Stimulated activated CD4-positive, alpha-beta T cell treated with anti-CD3 and anti-CD28 coated beads, Interleukin-2, amount 100 ng/mL, for 24 hours (primary cell): ENCODE measurements at regions not wholly inside any gene's neighbourhood (a gene's known extent, or its start where the extent isn't known, plus 50 kb on each side); places are given as distances from the start of the nearest gene placed in this dataset.

Experiments used
- DNase-seq, 2 donors: peaks; one replicate each; pipeline ENCODE4 v3.0.0-alpha.2; 2020

GRCh38 chr3:34920806-34921205 is 718.5 kb upstream of the ARPP21 start:
- DNase-seq, result no peak

GRCh38 chr3:34924961-34925360 is 714.4 kb upstream of the ARPP21 start:
- no peak for DNase-seq

GRCh38 chr3:34925851-34926250 is 713.5 kb upstream of the ARPP21 start:
- no peak for DNase-seq

- no peak for DNase-seq
Measured at GRCh38 chr3:34929036-34929435, 710.3 kb upstream of the ARPP21 start.

GRCh38 chr3:34934660-34935059 is 704.7 kb upstream of the ARPP21 start:
- DNase-seq, result no peak

- DNase-seq, result no peak
Measured at GRCh38 chr3:34938784-34939183, 700.5 kb upstream of the ARPP21 start.

GRCh38 chr3:34942256-34942655 is 697.1 kb upstream of the ARPP21 start:
- DNase-seq, result no peak

- no peak for DNase-seq
Measured at GRCh38 chr3:34947834-34948233, 691.5 kb upstream of the ARPP21 start.

GRCh38 chr3:34948517-34948916 is 690.8 kb upstream of the ARPP21 start:
- no peak for DNase-seq

GRCh38 chr3:34955680-34956079 is 683.6 kb upstream of the ARPP21 start:
- DNase-seq, result no peak

- no peak for DNase-seq
Measured at GRCh38 chr3:34956511-34956910, 682.8 kb upstream of the ARPP21 start.

- no peak for DNase-seq
Measured at GRCh38 chr3:34957677-34958076, 681.6 kb upstream of the ARPP21 start.

- DNase-seq, result no peak
Measured at GRCh38 chr3:34969513-34969912, 669.8 kb upstream of the ARPP21 start.

- DNase-seq, result no peak
Measured at GRCh38 chr3:34972481-34972880, 666.8 kb upstream of the ARPP21 start.

- no peak for DNase-seq
Measured at GRCh38 chr3:34973586-34973985, 665.7 kb upstream of the ARPP21 start.

GRCh38 chr3:34983631-34984030 is 655.7 kb upstream of the ARPP21 start:
- no peak for DNase-seq

- DNase-seq, result no peak
Measured at GRCh38 chr3:34988296-34988695, 651.0 kb upstream of the ARPP21 start.

GRCh38 chr3:34995796-34996430 is 643.4 kb upstream of the ARPP21 start:
- no peak for DNase-seq

- DNase-seq, result no peak
Measured at GRCh38 chr3:34998902-34999301, 640.4 kb upstream of the ARPP21 start.

GRCh38 chr3:35012214-35012613 is 627.1 kb upstream of the ARPP21 start:
- no peak for DNase-seq

GRCh38 chr3:35028157-35028556 is 611.2 kb upstream of the ARPP21 start:
- DNase-seq, result no peak

- no peak for DNase-seq
Measured at GRCh38 chr3:35042210-35042991, 596.9 kb upstream of the ARPP21 start.

- DNase-seq, result no peak
Measured at GRCh38 chr3:35043040-35043439, 596.3 kb upstream of the ARPP21 start.

GRCh38 chr3:35044190-35044589 is 595.1 kb upstream of the ARPP21 start:
- DNase-seq, result no peak

- DNase-seq, result no peak
Measured at GRCh38 chr3:35045118-35045517, 594.2 kb upstream of the ARPP21 start.
